A204.1 (cell line): ENCODE measurements at regions not wholly inside any gene's neighbourhood (a gene's known extent, or its start where the extent isn't known, plus 50 kb on each side); places are given as distances from the start of the nearest gene placed in this dataset.
"Not testable (repeated sequence)": the region's sequence is repeated elsewhere in the genome, so short reads cannot be mapped to it uniquely, and the experiment has no call there.

Experiments
- FAIRE-seq: peaks from 2 replicates; lab custom pipeline; 2012; peaks lifted over from hg19 to GRCh38; lab: Jason Lieb, UNC

GRCh38 chr6:27161603-27161945 is 85.9 kb upstream of the PRSS16 start:
- FAIRE-seq: no peak

GRCh38 chr6:27161946-27162603 is 85.4 kb upstream of the PRSS16 start:
- FAIRE-seq: peak; percentile 97

GRCh38 chr6:27163834-27164233 is 83.7 kb upstream of the PRSS16 start:
- no peak for FAIRE-seq

GRCh38 chr6:27168108-27168507 is 79.4 kb upstream of the PRSS16 start:
- no peak for FAIRE-seq

- FAIRE-seq: no peak
Measured at GRCh38 chr6:27168586-27169443, 78.7 kb upstream of the PRSS16 start.

- FAIRE-seq: not testable (repeated sequence)
Measured at GRCh38 chr6:27172524-27173231, 74.8 kb upstream of the PRSS16 start.

- not testable (repeated sequence) for FAIRE-seq
Measured at GRCh38 chr6:27173232-27173601, 74.3 kb upstream of the PRSS16 start.

- no peak for FAIRE-seq
Measured at GRCh38 chr6:27174958-27175357, 72.5 kb upstream of the PRSS16 start.

- FAIRE-seq: no peak
Measured at GRCh38 chr6:27176096-27176495, 71.4 kb upstream of the PRSS16 start.

GRCh38 chr6:27176523-27177484 is 70.7 kb upstream of the PRSS16 start:
- peak; percentile 35 for FAIRE-seq

- peak; percentile 98 for FAIRE-seq
Measured at GRCh38 chr6:27177485-27178406, 69.8 kb upstream of the PRSS16 start.

- FAIRE-seq: no peak
Measured at GRCh38 chr6:27178407-27178730, 69.1 kb upstream of the PRSS16 start.

GRCh38 chr6:27178860-27179259 is 68.6 kb upstream of the PRSS16 start:
- FAIRE-seq: no peak

- FAIRE-seq: no peak
Measured at GRCh38 chr6:27183060-27183832, 64.3 kb upstream of the PRSS16 start.

GRCh38 chr6:27187231-27188060 is 60.1 kb upstream of the PRSS16 start:
- no peak for FAIRE-seq

GRCh38 chr6:27188061-27188884 is 59.2 kb upstream of the PRSS16 start:
- peak; percentile 97 for FAIRE-seq

- FAIRE-seq: peak; percentile 96
Measured at GRCh38 chr6:27188885-27189418, 58.5 kb upstream of the PRSS16 start.

- no peak for FAIRE-seq
Measured at GRCh38 chr6:27190126-27190525, 57.4 kb upstream of the PRSS16 start.
